ENCODE measurements at regions not wholly inside any gene's neighbourhood (a gene's known extent, or its start where the extent isn't known, plus 50 kb on each side); places are given as distances from the start of the nearest gene placed in this dataset.

- TF ChIP-seq CTCF (IDR thresholded peaks at IDR 0.05) = no peak
- TF ChIP-seq POLR2A (IDR thresholded peaks at IDR 0.05) = no peak
- peak; percentile 71 for TF ChIP-seq POLR2AphosphoS5 (IDR thresholded peaks at IDR 0.05)
Observed at GRCh38 chr14:98957211-98958047, 314.6 kb downstream of the BCL11B start.
